ENCODE measurements at regions not wholly inside any gene's neighbourhood (a gene's known extent, or its start where the extent isn't known, plus 50 kb on each side); places are given as distances from the start of the nearest gene placed in this dataset.

- Histone ChIP-seq H3K9me2 (ENCODE audit: insufficient read depth) (no peaks in the 10 kb centered on the region), H4K20me1 (ENCODE audit: insufficient read depth) (no peaks in the 10 kb centered on the region), H3K4me1 (replicated peaks; ENCODE audit: insufficient read depth) (no peaks in the 10 kb centered on the region), H3K27ac (no peak overlapping the region), H3K4me3 (no peak overlapping the region), H3K9me3 (ENCODE audit: insufficient read depth, low read depth) (no peaks in the 10 kb centered on the region), H3K79me2 (ENCODE audit: low read depth) (no peaks in the 10 kb centered on the region), H3K36me3 (ENCODE audit: low read depth) (no peaks in the 10 kb centered on the region), H3K27me3 (ENCODE audit: insufficient read depth, low read depth) (no peaks in the 10 kb centered on the region), H3F3A (ENCODE audit: insufficient read depth, low read depth) (no peaks in the 10 kb centered on the region), H2AFZ (no peak overlapping the region), H3K4me2 (no peak overlapping the region)
- ChIA-PET POLR2A (ENCODE audit: unreplicated experiment) (no interaction called here), CTCF (no interaction called here)
- intact Hi-C loops (cut with micrococcal nuclease; ENCODE audit: unreplicated experiment), result no loop called here
- DNase-seq, result no peak
- no TSS peak for BruUV-seq (replicated peaks)
- no peak for TF ChIP-seq CTCF (conservative IDR thresholded peaks at IDR 0.05)
- no peak for TF ChIP-seq EZH2 (IDR thresholded peaks at IDR 0.05; ENCODE audit: low read depth)
Measured at GRCh38 chr12:58976146-58976545, 55.8 kb upstream of the LRIG3 start.
